Loucy (cell line): ENCODE measurements at regions not wholly inside any gene's neighbourhood (a gene's known extent, or its start where the extent isn't known, plus 50 kb on each side); places are given as distances from the start of the nearest gene placed in this dataset.

Experiments
- CTCF ChIP-seq: fragments of 200-600 bp; sonication (generic); conservative IDR thresholded peaks from 2 replicates; pipeline ENCODE4 v1.5.1; 2014; ENCODE audit warnings: mild to moderate bottlenecking, antibody characterized with exemption, low read length
- EZH2phosphoT487 ChIP-seq: fragments of 200-600 bp; IDR thresholded peaks from 2 replicates; pipeline ENCODE4 v1.6.1; 2018; ENCODE audit warnings: antibody characterized with exemption, mild to moderate bottlenecking, moderate library complexity, borderline replicate concordance

GRCh38 chr9:17862101-17862500, 283.2 kb downstream of the SH3GL2 start:
- TF ChIP-seq EZH2phosphoT487 (no peak), CTCF (no peak)
